WERI-Rb-1 (cell line): ENCODE measurements at regions not wholly inside any gene's neighbourhood (a gene's known extent, or its start where the extent isn't known, plus 50 kb on each side); places are given as distances from the start of the nearest gene placed in this dataset.

ENCODE experiments used
- DNase-seq: peaks from one replicate; pipeline ENCODE4 v3.0.0-alpha.2; 2020
- H3K27ac ChIP-seq: fragments of 250-450 bp; sonication (Bioruptor Pico); 2 replicates; pipeline ENCODE4 v1.5.1; 2020; ENCODE audit warnings: mild to moderate bottlenecking, moderate library complexity
- H3K27me3 ChIP-seq: fragments of 250-450 bp; sonication (Bioruptor Pico); 2 replicates; pipeline ENCODE4 v1.5.1; 2021; ENCODE audit warnings: mild to moderate bottlenecking, low read depth, moderate library complexity; ENCODE audit not compliant: insufficient read depth, severe bottlenecking
- H3K36me3 ChIP-seq: fragments of 250-450 bp; sonication (Bioruptor Pico); 2 replicates; pipeline ENCODE4 v1.5.1; 2020; ENCODE audit warnings: mild to moderate bottlenecking, moderate library complexity
- H3K4me3 ChIP-seq: 2 replicates; pipeline ENCODE4 v1.5.1; 2011; ENCODE audit warnings: low read depth, mild to moderate bottlenecking, control low read depth, low read length
- H3K9me3 ChIP-seq: fragments of 250-450 bp; sonication (Bioruptor Pico); 2 replicates; pipeline ENCODE4 v1.5.1; 2021; ENCODE audit warnings: mild to moderate bottlenecking, moderate library complexity; ENCODE audit not compliant: severe bottlenecking
- CTCF ChIP-seq: IDR thresholded peaks from 2 replicates; pipeline ENCODE4 v1.5.1; 2011; ENCODE audit warnings: low read depth, mild to moderate bottlenecking, control low read depth, inconsistent platforms, low read length

DNA sequence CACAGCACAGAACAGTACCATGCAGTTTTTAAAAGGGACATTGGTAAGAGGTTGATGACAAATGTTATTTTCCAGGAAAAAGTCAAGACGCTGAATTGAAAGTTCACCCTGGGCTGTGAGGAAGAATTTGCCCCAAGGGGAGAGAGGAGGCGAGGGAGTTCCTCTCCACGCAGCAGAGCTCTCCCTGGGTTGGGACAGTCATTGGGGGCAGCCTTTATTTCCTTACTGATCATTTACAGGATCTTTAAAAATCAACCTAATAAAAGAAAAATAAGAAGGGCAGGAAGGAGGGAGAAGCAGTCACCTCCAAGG is 49.9 kb upstream of the WNT7B start:
- no peak overlapping the region for H3K4me3 ChIP-seq
- no peak for DNase-seq
- TF ChIP-seq CTCF = no peak
- no peak overlapping the region for H3K27ac ChIP-seq
- H3K36me3 ChIP-seq = no peaks in the 10 kb centered on the region
- no peaks in the 10 kb centered on the region for H3K27me3 ChIP-seq
- no peaks in the 10 kb centered on the region for H3K9me3 ChIP-seq

- no peaks in the 10 kb centered on the region for H3K9me3 ChIP-seq
- H3K27me3 ChIP-seq = no peaks in the 10 kb centered on the region
- no peak for DNase-seq
- H3K4me3 ChIP-seq = no peak overlapping the region
- no peaks in the 10 kb centered on the region for H3K36me3 ChIP-seq
- TF ChIP-seq CTCF = no peak
- no peak overlapping the region for H3K27ac ChIP-seq
Observed at GRCh38 chr22:46027211-46028105, 50.5 kb upstream of the WNT7B start.

DNA sequence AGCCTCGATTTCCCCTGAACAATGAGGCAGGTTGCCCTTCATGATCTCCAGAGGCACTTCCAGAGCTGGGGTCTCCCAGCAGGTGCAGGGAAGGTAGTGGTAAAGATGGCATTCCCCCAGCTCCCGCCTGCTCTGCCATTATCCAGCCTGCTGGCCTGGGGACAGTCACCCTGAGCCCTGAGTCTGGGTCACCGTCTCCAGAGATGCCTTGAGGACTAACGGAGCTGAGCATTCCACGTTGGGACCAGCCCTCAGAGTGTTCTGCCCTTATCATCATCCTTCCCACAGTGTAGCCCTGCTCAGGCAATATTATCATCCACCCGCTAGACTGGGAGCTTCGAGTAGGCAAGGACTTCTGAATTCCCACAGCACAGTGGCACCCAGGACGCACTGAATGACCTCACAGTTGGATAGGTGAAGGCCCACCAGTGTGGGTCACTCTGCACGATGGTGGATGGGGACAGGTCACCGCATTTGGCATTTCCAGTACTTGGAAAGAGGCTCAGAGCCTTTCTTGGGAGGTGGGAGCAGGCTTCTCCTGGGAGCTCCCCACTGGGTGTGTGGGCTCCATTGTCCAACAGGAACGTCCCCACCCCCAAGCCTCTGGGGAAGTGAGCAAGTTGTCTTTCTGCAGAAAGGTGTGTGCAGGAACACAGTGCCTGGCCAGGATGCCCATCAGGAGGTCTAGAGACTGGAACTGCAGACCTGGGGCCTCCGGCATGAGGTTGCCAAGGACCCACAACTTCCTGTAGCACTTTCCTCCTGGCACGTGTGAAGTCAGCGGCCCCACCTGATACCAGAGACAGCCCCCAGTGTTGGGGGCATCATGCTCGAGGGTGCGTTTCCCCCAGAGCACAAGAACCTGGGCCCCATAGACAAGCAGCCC is 51.4 kb upstream of the WNT7B start:
- H3K9me3 ChIP-seq = no peaks in the 10 kb centered on the region

DNA sequence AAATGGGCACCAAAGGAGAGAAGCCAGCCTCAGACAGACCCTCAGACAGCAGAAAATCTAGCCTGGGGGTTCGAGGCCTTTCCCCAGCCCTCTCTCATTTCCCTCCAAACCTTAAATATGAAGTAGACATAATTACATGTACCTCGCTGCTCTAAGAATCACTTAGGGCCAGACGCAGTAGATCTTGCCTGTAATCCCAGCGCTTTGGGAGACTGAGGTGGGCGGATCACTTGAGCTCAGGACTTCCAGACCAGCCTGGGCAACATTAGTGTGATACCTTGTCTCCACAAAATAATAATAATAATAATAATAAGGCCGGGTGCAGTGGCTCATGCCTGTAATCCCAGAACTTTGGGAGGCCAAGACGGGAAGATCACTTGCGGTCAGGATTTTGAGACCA is 52.1 kb upstream of the WNT7B start:
- Histone ChIP-seq H3K27me3 (no peaks in the 10 kb centered on the region), H3K9me3 (no peaks in the 10 kb centered on the region), H3K27ac (no peak overlapping the region), H3K4me3 (no peak overlapping the region), H3K36me3 (no peaks in the 10 kb centered on the region)
- DNase-seq = no peak
- TF ChIP-seq CTCF = no peak

More for the DNA sequence above, 51.4 kb upstream of the WNT7B start:
- Histone ChIP-seq H3K36me3 (no peaks in the 10 kb centered on the region), H3K27me3 (no peaks in the 10 kb centered on the region), H3K27ac (no peak overlapping the region), H3K4me3 (no peak overlapping the region)
- DNase-seq = no peak
- TF ChIP-seq CTCF = no peak

GRCh38 chr22:46029574-46030200 is 52.7 kb upstream of the WNT7B start:
- Histone ChIP-seq H3K27ac (no peak overlapping the region), H3K36me3 (no peaks in the 10 kb centered on the region), H3K4me3 (no peak overlapping the region), H3K9me3 (no peaks in the 10 kb centered on the region), H3K27me3 (no peaks in the 10 kb centered on the region)
- no peak for DNase-seq
- TF ChIP-seq CTCF = no peak
